OCI-LY1 (cell line): ENCODE measurements at regions not wholly inside any gene's neighbourhood (a gene's known extent, or its start where the extent isn't known, plus 50 kb on each side); places are given as distances from the start of the nearest gene placed in this dataset.

Experiments
- EZH2 ChIP-seq: fragments of 200-600 bp; sonication (generic), shearing (Covaris generic); IDR thresholded peaks from 2 replicates; pipeline ENCODE4 v1.8.0; 2017; ENCODE audit warnings: borderline replicate concordance, mixed run types, mild to moderate bottlenecking, antibody characterized with exemption, low read length, moderate library complexity, mixed read lengths
- TF ChIP-seq, protein P1 (sequence below): fragments of 200-600 bp; sonication (generic), shearing (Covaris generic); IDR thresholded peaks from 2 replicates; pipeline ENCODE4 v1.5.1; 2017; ENCODE audit warnings: mild to moderate bottlenecking, antibody characterized with exemption, low read length, moderate library complexity, mixed read lengths

DNA sequence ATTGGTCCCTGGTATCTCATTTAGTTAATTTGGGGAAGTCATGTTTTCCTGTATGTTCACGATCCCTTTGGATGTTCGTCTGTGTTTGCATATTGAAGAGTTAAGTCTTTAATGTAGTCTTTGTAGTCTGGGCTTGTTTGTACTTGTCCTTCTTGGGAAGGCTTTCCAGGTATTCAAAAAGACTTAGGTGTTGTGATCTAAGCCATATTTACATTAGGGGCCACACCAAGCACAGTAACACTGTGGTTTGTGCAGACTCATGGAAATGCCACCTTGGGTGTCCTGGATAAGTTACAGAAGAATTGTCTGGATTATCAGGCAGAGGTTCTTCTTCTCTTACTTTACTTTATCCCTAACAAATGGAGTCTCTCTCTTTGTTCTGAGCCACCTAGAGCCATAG lies 380.3 kb downstream of the CCER1 start:
- TF ChIP-seq, protein P1, sequence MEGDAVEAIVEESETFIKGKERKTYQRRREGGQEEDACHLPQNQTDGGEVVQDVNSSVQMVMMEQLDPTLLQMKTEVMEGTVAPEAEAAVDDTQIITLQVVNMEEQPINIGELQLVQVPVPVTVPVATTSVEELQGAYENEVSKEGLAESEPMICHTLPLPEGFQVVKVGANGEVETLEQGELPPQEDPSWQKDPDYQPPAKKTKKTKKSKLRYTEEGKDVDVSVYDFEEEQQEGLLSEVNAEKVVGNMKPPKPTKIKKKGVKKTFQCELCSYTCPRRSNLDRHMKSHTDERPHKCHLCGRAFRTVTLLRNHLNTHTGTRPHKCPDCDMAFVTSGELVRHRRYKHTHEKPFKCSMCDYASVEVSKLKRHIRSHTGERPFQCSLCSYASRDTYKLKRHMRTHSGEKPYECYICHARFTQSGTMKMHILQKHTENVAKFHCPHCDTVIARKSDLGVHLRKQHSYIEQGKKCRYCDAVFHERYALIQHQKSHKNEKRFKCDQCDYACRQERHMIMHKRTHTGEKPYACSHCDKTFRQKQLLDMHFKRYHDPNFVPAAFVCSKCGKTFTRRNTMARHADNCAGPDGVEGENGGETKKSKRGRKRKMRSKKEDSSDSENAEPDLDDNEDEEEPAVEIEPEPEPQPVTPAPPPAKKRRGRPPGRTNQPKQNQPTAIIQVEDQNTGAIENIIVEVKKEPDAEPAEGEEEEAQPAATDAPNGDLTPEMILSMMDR, result no peak
- no peak for TF ChIP-seq EZH2
